Hematopoietic multipotent progenitor cell (in vitro differentiated cells): ENCODE measurements at regions not wholly inside any gene's neighbourhood (a gene's known extent, or its start where the extent isn't known, plus 50 kb on each side); places are given as distances from the start of the nearest gene placed in this dataset.

Source experiments
- DNase-seq, 3 donors: peaks; one replicate each; pipeline ENCODE4 v3.0.0-alpha.2; 2011 to 2015; ENCODE audit warnings: low read depth in 2 of 3, low spot score in 2 of 3

DNA sequence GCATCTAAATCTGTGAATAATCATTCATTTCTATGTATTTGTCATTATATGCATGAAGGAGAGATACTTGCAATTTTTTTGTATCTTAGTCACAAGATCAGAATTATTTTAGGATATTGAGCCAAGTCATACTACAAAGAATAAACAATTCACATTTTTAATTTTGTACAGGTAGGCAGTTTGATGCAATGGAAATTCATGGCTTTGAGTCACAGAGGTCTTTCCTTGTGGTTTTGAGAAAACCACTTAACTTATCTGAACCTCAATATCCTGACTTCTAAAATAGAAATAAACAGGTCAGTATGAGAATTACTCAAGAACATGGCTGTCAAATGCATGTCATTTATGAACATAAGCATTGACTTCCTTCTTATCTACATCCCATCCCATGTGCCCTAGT, 221.4 kb upstream of the SLC10A2 start:
- DNase-seq = peak in 1 of 3 donors; percentile 34

DNA sequence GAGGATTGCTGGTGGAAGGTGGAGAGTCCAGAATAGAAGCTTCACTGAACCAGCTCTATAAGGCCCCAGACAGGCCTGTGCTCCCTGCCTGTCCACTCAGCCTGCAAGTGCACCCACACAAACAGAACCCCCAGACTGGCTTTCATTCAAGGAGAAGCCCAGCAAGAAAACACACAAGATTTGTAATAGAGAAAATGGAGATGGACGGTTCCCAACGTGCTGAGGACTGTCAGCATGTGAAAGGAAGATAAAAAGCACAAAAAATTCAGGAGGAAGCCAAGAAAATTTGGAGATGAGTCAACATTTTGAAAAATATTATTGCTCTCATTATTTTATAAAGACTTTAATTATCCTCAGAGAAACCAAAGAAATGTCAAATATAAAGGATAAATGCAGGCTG, 218.2 kb upstream of the SLC10A2 start:
- DNase-seq = no peak

DNA sequence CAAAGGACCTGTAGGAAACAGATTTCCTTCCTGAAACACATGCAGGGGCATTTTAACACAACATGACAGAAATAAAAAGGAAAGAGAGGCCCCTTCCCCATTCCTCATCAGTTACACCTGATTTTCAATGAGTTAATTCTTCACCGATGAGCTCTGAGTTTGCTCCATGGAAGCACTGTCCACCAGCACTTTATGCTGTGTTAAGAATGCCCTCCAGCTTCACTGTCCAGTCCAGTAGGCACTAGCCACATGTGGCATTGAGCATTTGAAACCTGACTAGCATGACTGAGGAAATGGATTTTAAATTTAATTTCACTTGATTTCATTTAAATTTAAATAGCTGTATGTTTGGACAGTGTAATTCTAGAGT, 217.2 kb upstream of the SLC10A2 start:
- no peak for DNase-seq

DNA sequence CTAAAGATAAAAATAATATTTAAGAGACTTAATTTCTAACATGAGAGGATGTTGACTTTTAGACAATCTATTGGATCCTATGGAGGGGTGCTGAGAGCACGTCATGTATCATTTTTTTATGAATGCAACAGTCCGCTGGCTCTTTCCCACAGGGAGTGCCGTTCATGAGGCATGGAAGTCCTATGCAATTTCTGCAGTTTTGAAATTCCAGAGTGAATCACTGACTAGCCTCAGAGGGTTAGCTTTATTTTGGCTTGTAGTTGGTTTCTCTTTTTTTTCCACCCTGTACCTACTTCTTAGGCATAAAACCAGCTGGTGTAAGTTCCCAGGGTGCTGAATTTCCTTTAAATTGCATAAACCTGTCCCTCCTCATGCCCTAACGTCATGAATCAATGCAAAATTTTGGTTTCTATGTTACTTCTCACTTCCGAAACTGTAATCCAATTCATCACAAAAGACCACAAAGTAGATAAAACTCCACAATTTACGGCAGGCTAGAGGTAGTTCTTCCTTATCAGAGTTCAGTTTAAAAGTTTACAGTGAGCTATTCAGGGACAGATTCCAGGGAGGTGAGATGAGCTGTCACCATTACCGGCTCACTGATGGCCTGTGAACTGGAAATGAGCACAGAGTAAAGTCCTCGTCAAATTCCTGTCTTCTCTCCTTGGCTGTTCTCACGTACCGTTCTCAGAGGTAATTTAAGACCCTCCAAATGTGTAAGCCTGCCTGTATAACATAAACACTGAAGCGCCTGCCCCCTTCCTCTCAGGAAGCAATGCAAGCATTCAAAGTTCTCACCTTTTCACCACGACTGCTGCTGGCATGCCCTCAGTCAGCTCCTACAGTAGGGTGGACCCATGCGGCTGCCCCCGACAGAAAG, 216.6 kb upstream of the SLC10A2 start:
- peak in 1 of 3 donors; percentile 7 for DNase-seq

DNA sequence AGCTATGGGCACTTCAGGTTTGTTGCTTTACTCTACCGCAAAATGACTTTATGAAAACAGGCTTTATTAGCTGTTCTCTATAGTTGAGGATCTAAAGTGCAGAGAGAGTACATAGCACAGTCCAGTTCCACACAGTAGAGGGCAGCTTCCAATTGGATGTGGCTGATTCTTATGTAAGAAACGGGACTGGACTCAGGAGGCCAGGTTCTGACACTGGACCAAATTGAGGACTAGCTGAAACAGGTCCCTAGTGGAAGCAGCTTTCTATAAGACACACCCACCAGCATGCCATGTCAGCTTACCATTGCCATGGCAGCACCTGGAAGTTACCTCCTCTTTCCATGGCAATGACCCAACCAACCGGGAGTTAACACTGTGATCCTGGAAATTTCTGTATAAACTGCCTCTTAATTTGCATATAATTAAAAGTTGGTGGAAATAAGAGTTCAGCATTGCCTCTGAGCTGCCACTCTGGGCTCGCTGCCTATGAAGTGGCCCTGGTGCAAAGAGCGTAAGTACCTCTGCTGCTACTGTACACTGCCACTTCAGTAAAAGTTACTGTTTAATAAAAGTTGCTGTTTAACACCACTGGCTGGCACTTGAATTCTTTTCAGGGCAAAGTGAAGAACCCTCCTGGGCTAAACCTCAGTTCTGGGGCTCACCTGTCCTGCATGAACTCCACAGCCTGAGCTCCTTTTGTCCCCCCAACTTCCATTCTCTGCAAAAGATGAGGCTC, 211.9 kb upstream of the SLC10A2 start:
- no peak for DNase-seq

DNA sequence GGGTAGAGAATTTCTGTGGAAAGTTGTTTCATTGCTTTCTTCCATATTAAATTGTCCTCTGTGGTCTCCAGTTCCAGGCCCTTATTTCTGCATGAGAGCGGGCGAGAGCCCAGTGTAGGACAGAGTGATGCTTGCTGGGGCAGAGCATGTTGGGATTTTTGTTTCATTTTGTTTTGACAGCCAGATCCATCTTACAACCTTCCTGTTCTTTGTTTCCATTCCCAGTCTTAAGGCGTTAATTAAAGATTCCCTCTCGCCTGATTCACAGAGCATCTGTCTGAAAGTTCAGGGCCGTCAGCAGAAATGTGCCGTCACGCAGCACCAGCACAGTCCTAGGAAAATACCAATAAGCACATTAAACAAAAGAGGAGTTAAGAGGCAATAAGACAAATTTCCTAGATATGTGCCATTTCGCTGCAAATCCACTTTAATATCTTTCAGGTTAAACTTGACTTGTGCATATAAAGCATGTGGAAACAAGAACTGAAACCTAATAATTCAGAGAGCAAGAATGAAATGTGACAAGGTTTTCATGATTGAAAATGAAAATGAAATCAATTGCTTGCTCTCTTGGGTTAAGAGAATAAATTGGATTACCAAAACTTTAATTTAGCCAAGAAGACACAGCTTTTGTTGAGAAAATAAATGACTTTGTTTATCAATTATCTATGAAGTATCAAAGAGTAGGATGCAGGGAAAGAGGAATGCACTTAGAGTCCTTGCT, 210.7 kb upstream of the SLC10A2 start:
- no peak for DNase-seq

DNA sequence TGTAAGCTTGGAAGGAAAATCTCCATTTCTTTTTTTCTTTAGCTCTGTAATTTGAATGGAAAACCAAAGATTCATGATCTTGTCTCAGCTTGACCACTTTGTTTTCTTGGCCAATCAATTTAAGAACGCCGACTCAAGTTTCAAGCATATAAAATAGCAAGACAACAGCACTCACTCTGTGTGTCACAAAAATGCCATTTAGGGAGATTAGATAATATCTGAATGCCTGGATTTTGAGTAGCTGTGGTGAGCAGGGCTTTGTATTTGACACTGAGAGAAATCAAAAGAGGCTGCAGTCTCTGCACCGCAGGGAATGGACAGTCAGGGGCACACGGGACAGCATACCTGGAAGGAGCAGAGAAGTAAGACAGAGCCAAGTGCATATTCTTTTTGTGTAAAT, 209.5 kb upstream of the SLC10A2 start:
- no peak for DNase-seq

DNA sequence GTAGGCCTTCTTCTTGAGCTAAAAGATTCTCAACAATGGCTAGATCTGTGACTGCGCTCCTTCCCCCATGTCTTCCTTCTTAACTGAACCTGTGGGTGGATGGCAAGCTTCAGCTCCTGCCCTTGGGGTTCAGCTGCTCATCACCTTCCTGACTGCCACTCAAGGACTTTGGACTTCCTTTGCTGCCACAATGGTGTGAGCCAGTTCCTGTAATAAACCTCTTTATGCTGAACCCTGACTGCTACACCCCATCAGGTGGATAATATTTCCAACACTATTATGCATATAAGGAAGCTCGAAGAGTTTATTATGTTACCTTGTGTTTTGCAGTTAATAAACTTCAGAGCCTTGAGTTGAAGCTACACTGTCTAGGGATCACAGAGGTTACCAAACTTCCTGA, 208.9 kb upstream of the SLC10A2 start:
- DNase-seq = no peak

DNA sequence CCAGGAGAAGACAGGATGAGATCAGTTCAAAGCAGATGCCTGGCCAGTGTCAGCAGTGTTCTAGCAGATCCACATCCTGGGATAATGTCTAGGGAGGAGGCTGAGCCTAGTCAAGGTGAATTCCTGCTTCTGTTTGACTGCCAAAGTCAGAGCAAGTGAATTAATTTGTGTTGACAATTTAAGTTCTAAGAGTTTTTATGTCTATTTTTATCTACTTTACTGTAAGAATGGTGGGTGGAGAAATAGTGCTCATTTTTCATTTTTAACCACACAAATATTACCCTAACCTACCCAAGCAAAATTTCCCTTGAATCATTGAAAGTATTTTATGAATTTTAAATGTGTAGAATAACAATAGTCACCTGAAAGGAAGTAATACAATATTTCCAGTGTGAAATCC, 207.6 kb upstream of the SLC10A2 start:
- DNase-seq = no peak

DNA sequence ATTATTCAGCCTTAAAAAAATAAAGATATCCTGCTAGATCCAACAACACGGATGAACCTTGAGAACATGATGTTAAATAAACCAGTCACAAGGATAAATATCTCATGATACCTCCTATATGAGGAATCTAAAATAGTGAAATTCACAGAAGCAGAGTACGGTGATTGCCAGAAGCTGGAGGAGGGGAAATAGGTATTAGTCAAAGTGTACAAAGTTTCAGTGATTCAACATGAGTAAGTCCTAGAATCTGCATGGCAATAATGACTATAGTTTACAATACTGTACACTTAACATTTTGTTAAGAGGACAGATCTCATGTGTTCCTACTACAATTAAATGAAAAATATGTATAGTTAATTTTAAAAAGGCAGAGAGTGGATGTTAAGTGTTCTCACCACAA, 206.6 kb upstream of the SLC10A2 start:
- DNase-seq = no peak

DNA sequence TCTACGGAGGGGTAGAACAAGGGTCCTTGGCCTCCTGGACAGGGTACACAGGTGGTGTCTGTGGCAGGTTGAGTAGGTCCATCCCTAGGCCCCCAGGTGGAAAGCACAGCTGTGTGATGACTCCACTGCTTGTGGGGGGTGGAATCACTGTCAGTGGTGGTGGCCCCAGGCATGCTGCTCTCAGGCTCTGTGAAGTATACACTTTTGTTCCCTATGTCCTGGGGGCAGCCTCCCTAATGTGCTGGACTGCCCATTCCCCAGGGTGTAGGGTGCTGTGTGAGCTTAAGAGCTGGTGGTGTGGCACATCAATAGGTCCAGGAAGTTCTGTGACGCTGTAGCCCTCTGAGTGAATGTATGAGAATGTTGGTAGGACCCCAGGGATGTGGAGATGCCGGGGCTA, 197.2 kb upstream of the SLC10A2 start:
- DNase-seq = no peak

DNA sequence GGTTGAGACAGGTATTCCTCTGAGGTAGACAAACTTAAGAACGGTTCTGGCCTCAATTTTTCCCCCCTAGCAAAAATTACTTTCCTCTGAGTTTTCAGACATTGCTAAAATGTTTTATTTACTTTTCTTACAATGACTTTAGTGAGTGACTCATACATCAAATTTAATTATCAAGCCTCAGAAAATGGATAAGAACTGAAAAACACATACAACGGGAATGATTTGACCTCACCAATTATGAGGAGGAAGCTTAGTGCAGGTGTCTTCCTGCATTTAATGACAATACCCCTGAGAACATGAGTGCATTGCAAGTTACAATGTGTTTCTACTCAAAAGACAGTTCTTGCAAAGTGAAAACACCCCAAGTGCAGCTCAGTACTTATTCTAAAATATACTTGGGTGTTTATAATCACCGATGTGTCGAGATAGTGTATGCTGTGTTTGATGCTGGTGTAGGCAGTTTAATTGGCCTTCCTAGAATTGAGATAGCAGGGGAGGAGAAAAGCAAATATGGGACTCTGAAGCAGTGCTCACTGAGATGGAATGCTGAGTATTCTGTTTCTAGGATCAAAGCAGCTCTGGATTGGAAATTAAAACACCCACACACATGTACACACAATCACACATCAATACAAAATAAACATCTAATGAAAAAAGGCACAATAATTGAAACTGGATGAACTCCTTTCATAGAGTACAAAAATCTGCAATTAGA, 189.5 kb upstream of the SLC10A2 start:
- DNase-seq = no peak

DNA sequence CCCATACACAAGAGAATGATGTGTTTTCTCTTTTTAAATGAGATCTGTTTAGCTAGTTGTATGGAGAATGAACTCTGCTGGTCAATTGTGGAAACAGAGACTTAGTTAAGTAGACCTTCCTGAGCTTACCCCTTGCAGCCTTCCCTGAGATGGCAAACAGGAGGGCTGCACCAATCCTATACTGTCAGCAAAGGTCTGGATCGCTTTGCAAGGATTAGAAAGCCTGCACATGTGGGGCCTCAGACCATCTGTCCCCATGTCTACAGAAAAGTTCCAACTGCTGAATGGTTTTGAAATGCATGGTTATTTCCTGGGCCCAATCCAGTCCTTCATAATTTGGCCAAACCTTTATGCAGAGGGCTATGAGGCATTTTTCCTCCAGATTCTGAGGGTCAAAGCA, 183.9 kb upstream of the SLC10A2 start:
- DNase-seq = no peak

DNA sequence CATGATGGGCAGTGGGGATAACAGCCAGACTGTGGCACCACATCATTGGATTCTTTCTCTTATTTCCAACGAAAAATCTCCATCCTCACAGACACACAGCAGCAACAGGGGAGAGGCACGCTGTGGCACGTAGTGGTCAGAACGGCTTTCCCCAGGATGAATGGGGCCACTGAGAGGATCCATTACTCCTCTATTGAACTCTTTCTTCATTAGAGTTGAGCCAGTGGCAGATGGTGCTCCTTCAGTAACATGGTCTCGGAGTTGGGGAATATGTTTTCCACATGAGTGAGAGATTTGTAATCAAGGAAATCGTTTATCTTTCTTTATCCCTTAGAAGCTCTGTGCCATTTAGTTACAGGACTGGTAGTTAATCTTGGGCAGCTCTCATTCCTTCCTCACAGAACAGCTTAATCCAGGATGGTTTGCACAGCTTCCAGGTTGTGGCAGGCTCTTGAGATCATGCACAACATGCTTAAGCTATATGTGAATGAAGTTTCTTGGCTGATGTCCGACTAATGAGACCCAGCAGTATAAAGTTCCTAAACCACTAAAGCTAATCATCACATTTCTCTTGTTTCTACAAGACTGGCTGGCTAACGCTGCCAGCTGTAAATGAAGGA, 180.5 kb upstream of the SLC10A2 start:
- DNase-seq = no peak

DNA sequence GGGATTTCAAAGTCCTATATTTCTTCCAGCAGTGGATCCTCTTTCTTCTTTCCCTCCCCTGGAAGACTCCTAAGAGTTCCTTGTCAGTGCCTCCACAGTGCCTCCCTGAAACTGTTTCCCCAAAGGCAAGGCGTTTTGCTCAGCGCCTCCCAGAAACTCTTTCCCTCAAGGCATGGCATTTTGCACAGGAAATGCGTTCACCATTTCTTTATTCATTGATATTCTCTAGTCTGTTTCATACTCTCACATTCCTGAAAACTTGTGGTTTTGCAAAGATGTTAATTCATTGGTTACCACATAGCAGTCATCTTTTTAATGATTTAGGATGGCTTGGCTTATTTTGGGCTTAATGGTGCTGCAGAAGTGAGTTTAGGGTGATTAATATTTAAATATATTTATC, 177.3 kb upstream of the SLC10A2 start:
- DNase-seq = no peak

DNA sequence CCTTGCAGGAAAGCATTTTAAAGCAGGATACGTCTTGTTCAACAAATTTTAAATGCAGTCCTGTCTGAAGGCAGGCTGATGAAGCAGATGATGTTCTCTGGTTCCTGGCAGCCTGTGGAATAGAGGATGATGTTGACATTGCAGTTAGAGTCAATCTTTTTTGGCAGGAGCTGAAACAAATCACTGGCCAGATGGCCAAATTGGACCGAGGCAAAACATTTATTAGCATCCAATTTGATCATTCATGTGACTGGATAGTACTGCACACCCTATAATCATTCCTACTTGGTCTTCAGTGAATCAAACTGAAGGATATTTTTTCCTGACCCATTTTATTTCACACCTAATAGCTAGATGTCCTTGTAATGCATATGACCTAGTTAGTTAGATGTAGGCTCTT, 172.2 kb upstream of the SLC10A2 start:
- DNase-seq = no peak

DNA sequence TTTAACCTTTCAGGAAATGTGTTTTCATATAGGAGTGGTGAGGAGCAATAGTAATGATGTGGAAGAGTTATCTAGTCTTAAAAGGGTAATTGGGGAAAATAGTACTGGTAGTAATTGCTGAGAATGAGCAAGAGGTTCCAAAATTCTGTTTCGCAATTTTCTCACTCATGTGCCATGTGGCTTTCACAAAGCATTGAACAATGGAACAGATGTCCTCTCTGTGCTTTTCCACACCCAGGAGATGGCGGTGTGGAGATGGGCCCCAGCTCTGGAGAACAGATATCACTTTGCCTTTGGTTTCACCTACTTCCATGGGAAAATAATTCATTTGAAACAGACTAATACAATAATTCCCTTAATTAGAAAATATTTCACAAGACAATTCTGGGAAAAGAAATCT, 170.0 kb upstream of the SLC10A2 start:
- DNase-seq = no peak

DNA sequence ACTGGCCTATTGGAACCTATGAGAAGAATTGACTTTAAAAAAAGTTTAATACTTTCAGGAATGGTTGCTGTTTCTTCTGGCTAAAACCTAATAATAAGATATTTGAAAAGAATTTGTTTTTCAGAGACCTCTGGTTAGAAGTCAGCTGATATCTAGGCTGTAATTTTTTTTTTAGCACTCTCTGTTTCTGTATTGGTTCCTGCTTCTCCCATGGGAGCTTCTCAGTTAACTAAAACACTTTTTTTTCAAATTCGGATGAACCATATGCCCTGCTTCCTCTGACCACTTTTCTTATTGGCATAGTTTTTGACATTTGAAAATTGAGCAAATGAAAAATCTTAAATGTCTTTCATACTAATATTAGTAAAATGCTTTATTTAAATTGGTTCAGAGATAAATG, 163.5 kb upstream of the SLC10A2 start:
- no peak for DNase-seq

DNA sequence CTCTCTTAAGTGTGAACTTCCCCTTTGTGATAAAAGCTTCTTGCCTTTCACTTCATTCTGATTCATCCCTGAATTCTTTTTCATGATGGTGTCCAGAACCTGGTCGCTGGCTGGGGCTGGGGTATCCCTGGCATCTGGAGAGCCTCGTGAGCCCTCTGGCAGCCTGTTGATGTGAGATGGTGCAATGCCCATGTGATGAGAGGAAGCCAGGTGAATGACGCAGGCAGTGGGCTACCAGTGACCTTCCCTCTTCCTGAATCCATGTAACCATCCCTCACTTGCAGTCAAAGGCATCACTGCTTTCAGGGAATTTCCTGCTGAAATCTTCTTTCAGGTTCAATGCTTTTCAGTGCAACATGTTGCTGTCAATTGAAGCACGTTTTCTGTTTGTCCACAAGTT, 158.6 kb upstream of the SLC10A2 start:
- no peak for DNase-seq

DNA sequence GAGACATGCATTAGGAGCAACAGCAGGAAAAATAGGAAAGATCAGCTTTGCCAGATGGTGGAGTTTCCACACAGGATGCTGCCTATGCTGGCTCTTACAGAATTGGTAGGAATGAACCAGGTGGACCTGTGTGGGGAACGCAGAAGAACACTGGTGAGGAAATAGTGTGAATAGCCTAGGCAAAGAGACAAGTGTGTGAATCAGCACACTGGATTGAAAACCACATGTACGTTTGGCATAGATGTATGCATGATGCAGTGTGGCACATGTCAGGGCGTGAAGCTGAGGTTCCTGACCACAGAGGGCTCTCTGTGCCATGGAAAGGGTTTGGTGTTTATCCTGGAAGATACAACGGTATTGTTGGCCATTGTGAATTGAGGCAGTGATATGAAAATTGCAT, 156.5 kb upstream of the SLC10A2 start:
- no peak for DNase-seq

DNA sequence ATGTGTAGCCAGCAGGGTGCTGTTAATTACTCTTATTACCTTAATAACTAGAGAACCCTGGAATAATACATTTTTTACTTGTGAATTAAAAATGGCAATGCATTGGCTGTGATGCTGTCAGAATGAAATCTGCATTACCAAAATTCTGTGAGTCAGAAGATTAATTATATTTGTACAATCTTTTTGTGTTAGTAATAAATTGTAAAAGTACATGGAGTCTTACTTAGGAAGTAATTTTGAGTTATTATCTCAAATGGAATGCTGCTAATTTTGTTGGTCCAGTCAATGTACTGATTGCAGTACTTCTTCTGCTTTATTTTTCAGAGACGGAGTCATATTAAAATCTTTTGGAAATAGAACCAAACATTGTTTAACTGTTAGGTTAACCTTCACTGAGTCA, 152.0 kb upstream of the SLC10A2 start:
- no peak for DNase-seq
